GM10266 (cell line): ENCODE measurements at regions not wholly inside any gene's neighbourhood (a gene's known extent, or its start where the extent isn't known, plus 50 kb on each side); places are given as distances from the start of the nearest gene placed in this dataset.
A peak's percentile ranks its signal among the peaks of the same experiment; 100 is the strongest.

ENCODE experiments used
- DNase-seq: peaks from one replicate; pipeline ENCODE4 v3.0.0; 2012; ENCODE audit errors: extremely low spot score
- TF ChIP-seq, protein P1 (sequence below): IDR thresholded peaks from 2 replicates; pipeline ENCODE4 v1.5.1; 2012; ENCODE audit warnings: mild to moderate bottlenecking, low read depth; ENCODE audit not compliant: control insufficient read depth, insufficient read depth; ENCODE audit errors: missing control alignments

DNA sequence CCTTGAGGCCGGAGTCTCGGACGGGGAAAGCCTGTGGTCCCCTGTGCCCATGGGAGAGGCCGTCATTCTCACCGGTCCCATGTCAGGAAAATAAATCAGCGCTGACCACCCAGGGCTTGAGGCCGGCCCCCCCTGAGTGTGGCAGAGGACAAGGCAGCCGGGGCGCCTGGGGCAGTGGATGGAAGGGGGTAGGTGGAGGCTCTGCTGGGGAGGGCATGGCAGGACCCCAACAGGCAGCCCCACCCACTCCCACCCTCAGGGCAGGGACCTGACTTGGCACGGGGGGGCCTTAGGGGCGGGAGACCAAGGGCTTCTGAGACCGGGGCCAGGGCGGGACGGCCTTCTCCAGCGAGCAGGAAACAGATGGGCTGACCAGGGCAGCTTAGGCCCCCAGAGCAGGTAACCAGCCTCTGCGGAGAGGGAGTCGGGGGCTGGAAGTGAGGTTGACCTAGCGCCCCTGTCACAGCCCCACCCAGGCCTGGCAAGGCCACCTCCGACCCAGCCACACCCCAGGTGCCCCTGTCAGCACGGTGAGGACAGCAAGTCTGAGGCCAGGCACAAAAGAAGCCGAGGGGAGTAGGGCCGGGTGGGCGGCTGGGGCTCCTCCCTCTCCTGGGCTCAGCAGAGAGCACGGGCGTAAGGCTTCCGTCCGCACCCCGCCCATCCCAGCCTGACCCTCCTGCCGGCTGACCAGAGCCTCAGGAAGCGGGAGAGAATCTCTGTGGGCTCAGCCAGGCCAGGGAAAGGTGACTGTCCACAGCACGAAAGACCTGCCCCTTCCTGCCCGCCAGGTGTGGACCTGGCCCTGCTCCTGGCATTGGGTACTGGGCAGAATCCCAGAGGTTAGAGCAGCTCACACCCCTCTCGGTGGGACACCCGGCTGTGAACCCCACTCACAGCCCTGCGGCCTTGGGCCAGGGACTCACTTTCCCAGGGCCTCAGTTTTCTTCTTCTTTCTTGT lies 87.4 kb downstream of the FOXL3 start:
- no peak for DNase-seq
- TF ChIP-seq, protein P1, sequence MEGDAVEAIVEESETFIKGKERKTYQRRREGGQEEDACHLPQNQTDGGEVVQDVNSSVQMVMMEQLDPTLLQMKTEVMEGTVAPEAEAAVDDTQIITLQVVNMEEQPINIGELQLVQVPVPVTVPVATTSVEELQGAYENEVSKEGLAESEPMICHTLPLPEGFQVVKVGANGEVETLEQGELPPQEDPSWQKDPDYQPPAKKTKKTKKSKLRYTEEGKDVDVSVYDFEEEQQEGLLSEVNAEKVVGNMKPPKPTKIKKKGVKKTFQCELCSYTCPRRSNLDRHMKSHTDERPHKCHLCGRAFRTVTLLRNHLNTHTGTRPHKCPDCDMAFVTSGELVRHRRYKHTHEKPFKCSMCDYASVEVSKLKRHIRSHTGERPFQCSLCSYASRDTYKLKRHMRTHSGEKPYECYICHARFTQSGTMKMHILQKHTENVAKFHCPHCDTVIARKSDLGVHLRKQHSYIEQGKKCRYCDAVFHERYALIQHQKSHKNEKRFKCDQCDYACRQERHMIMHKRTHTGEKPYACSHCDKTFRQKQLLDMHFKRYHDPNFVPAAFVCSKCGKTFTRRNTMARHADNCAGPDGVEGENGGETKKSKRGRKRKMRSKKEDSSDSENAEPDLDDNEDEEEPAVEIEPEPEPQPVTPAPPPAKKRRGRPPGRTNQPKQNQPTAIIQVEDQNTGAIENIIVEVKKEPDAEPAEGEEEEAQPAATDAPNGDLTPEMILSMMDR: no peak

DNA sequence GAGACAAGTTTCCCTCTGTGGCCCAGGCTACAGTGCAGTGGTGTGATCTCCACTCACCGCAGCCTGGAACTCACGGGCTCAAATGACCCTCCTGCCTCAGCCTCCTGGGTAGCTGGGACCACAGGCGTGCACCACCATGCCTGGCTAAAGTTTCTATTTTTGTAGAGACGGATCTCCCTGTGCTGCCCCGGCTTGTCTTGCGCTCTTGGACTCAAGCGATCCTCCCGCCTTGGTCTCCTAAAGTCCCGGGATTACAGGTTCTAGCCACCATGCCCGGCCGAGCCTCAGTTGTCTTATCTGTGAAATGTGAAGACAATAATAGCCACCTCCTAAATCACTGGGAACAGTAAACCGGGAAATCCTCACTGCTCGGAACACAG lies 88.1 kb downstream of the FOXL3 start:
- DNase-seq: no peak
- TF ChIP-seq, protein P1: no peak

DNA sequence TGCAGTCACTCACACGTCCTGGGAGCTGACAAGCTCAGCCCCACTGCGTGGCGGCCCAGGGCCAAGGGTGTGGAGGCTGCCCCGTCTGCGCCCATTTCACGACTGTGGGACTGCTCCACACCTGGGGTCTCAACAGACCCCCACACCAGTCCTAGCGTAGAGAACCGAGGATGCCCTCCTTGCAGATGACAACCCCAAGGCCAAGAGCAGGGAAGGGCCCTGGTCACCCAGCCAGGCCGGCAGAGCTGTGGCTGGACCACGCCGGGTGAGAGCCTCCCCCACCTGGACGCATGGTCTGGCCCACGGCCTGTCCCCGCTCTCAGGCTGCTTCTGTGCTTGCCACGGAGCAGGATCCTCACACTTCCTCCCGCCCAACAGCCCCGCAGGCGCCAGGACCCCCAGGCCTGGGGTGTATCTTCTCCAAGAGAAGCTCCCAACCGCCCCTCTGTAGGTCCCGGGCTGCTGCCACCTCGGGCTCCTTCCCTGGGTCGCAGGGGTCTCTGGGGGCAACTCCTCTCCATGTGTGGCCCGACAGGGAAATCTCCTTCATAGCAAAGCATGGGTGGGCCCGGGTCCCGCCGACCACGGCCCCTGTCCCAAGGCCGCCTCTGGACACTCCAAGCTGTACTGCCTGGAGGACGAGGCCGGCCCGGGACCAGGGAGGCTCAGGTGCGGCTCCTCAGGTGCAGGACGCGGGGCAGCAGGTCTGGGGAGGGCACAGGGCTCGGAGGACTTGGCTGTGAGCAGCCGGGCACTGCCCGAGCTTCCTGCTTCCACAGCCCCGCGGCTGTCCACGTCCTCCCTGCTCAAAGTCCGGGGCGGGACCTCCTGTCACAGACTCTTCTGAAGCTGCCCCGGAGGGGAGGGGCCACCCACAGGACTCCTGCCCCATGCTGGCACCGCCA lies 88.8 kb downstream of the FOXL3 start:
- TF ChIP-seq, protein P1: no peak
- DNase-seq: no peak

DNA sequence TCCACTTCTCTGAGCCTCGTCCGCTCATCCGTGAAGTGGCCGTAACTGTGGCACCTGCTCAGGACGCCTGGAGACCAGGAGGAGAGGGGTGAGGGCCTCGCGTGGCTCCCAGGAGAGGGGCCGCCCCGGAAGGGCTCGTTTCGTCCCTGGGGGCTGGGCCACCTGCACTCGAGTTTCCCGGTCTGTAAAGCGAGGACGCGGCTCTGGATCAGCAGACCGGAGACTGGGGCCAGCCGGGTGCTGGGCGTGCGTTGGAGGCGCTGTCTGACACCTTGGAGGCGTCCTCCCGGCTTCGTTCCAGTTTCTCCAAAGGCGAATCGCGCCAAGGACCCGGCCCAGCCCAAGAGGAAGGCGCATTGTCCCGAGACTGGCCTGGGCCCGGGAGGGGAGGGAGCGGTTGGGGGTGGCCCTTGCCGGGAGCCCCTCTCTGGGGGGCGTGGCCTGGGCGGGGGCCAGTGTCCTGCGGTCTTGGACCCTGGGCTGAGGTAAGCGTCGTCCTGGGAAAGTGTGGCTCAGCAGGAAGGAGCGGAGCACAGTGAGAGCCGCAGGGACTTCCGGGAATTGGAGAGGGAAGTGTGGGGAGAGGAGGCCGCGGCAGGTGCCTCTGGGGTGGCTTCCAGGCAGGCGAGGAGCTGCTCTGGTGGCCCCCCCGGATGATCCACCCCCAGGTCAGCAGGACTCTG lies 89.6 kb downstream of the FOXL3 start:
- no peak for DNase-seq
- TF ChIP-seq, protein P1: no peak

DNA sequence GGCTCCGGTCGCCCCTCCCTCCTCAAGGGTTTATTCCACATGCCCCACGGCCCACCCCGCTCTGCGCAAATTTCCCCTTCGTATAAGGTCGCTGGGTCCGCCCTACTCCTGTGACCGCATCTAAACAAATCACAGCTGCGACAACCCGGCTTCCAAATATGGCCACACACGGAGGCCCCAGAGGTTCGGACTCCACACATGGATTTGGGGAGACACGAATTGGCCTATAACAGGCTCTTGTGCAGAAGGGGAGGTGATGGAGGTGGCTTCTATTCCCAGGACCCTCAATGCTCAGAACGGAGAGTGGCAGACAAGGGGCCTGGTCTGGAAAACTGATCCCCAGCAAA lies 90.1 kb downstream of the FOXL3 start:
- DNase-seq: peak; percentile 44
- TF ChIP-seq, protein P1: no peak

DNA sequence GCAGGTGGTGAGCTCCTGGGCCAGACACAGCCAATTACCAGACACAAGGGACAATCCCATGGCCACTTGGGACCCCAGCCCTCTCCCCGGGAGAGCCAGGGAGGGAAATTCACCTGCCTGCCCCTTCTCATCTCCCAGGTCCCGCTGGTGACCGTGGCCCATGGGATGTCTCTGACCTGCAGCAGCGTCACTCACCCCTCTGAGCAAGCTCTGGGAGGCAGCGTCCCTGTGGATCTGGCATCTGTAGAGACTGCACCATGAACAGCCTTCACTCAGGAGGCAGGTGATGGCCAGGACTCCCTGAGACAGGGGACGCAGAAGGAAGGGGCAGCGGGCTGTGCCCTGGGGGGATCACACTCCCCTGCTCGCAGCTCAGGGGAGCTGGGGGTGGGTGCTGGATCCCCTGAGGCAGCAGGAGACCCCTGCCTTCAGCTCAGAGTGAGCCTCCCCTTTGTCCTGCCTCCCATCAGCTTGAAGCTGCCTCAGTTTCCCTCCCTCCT lies 90.8 kb downstream of the FOXL3 start:
- DNase-seq: no peak
- TF ChIP-seq, protein P1: no peak
